ENCODE measurements at regions not wholly inside any gene's neighbourhood (a gene's known extent, or its start where the extent isn't known, plus 50 kb on each side); places are given as distances from the start of the nearest gene placed in this dataset.

- TF ChIP-seq CTCF (IDR thresholded peaks at IDR 0.05) (no peak), POLR2A (IDR thresholded peaks at IDR 0.05) (no peak)
Measured at GRCh38 chr13:73742982-73743381, 391.2 kb downstream of the KLF12 start.

Data from ovary (tissue), 3 donors.